HFF-Myc (cell line): ENCODE measurements at regions not wholly inside any gene's neighbourhood (a gene's known extent, or its start where the extent isn't known, plus 50 kb on each side); places are given as distances from the start of the nearest gene placed in this dataset.

Source experiments
- DNase-seq: peaks from one replicate; pipeline ENCODE4 v3.0.0-alpha.2; 2011; ENCODE audit warnings: low read depth; ENCODE audit errors: extremely low read depth
- H3K4me3 ChIP-seq: replicated peaks from 2 replicates; pipeline ENCODE4 v1.5.1; 2011; ENCODE audit warnings: low read depth, mild to moderate bottlenecking, control low read depth, low read length
- CTCF ChIP-seq: IDR thresholded peaks from 2 replicates; pipeline ENCODE4 v1.5.1; 2012; ENCODE audit warnings: mild to moderate bottlenecking, low read depth, low read length, control low read depth; ENCODE audit errors: missing control alignments

GRCh38 chr4:156456830-156457229, 503.2 kb upstream of the CTSO start:
- DNase-seq = no peak

GRCh38 chr4:156443488-156443887, 489.8 kb upstream of the CTSO start:
- no peak for TF ChIP-seq CTCF
- no peak for DNase-seq
- H3K4me3 ChIP-seq = no peak overlapping the region

More at GRCh38 chr4:156456830-156457229, 503.2 kb upstream of the CTSO start:
- H3K4me3 ChIP-seq = no peak overlapping the region
- TF ChIP-seq CTCF = no peak

- H3K4me3 ChIP-seq = no peak overlapping the region
- TF ChIP-seq CTCF = no peak
- DNase-seq = no peak
These were observed 489.2 kb upstream of the CTSO start for GRCh38 chr4:156442912-156443311.

- no peak overlapping the region for H3K4me3 ChIP-seq
- no peak for DNase-seq
- no peak for TF ChIP-seq CTCF
These were observed 486.0 kb upstream of the CTSO start for GRCh38 chr4:156439576-156440200.

GRCh38 chr4:156437666-156438065, 484.0 kb upstream of the CTSO start:
- H3K4me3 ChIP-seq = no peak overlapping the region
- TF ChIP-seq CTCF = no peak
- no peak for DNase-seq

- H3K4me3 ChIP-seq = no peak overlapping the region
- TF ChIP-seq CTCF = no peak
- no peak for DNase-seq
These were observed 468.9 kb upstream of the CTSO start for GRCh38 chr4:156422576-156422975.

GRCh38 chr4:156420623-156421022, 467.0 kb upstream of the CTSO start:
- no peak for TF ChIP-seq CTCF
- H3K4me3 ChIP-seq = no peak overlapping the region
- DNase-seq = no peak
